Transverse colon (tissue), 4 donors: ENCODE measurements at regions not wholly inside any gene's neighbourhood (a gene's known extent, or its start where the extent isn't known, plus 50 kb on each side); places are given as distances from the start of the nearest gene placed in this dataset.

Experiments used
- DNase-seq: peaks from one replicate; pipeline ENCODE4 v3.0.0-alpha.2; 2019
- H3K27ac ChIP-seq, 4 donors: fragments of 200-600 bp; sonication (generic); 2 replicates each; pipeline ENCODE4 v1.5.1; 2016 to 2018; ENCODE audit warnings: inconsistent platforms in 4 of 4
- H3K27me3 ChIP-seq: fragments of 200-600 bp; sonication (generic); 2 replicates; pipeline ENCODE4 v1.5.1; 2017; ENCODE audit warnings: inconsistent platforms
- H3K36me3 ChIP-seq, 4 donors: fragments of 200-600 bp; sonication (generic); 2 replicates each; pipeline ENCODE4 v1.5.1; 2017 to 2019; ENCODE audit warnings: inconsistent platforms in 4 of 4
- H3K4me1 ChIP-seq, 4 donors: fragments of 200-600 bp; sonication (generic); 2 replicates each; pipeline ENCODE4 v1.5.1; 2017 to 2020; ENCODE audit warnings: inconsistent platforms in 4 of 4
- H3K4me3 ChIP-seq, 4 donors: fragments of 200-600 bp; sonication (generic); 1 replicate in 1 of 4; 2 replicates in 3 of 4; pipeline versions ENCODE4 v1.5.1 to v1.6.1; 2017 to 2019; ENCODE audit warnings: inconsistent platforms in 4 of 4
- H3K9me3 ChIP-seq, 2 donors: fragments of 200-600 bp; sonication (generic); 2 replicates each; pipeline ENCODE4 v1.5.1; 2017 to 2019; ENCODE audit warnings: inconsistent platforms in 2 of 2
- EP300 ChIP-seq: sonication (generic); formaldehyde crosslinking; IDR thresholded peaks from one replicate; pipeline ENCODE4 v1.6.1; 2017; ENCODE audit warnings: antibody characterized with exemption, low read depth
- POLR2A ChIP-seq: fragments of 450-650 bp; IDR thresholded peaks from one replicate; pipeline ENCODE4 v1.6.1; 2016; ENCODE audit warnings: antibody characterized with exemption, mild to moderate bottlenecking, moderate library complexity
- POLR2AphosphoS5 ChIP-seq, 3 donors: sonication (generic); formaldehyde crosslinking; IDR thresholded peaks; one replicate each; pipeline ENCODE4 v1.6.1; 2016; ENCODE audit warnings: antibody characterized with exemption in 3 of 3
- WGBS, 2 donors: methylation state at CpG; one replicate each; pipeline ENCODE4 v1.1.5; 2018; ENCODE audit warnings: low coverage in 1 of 2; 5-methylcytosine and 5-hydroxymethylcytosine counted together
- in situ Hi-C, 4 donors: fragments of 200-750 bp; cut with MboI; loops; one replicate each; pipeline versions ENCODE4 v1.15.0 to v1.15.1; 2017; ENCODE audit warnings: low sequenced_read_pairs in 3 of 4, low pct_ligation_motif_present in 1 of 4, low pct_unique_long_range_greater_than_20kb in 1 of 4
- intact Hi-C: fragments of 100-400 bp; cut with DNase I; formaldehyde crosslinking; loops from one replicate; pipeline ENCODE4 v1.15.1; 2023; ENCODE audit warnings: low total_unique reads
- TF ChIP-seq, protein P1 (sequence below), 5 experiments: fragments of 200-600 bp in 3 of 5; fragments of 450-650 bp in 2 of 5; sonication (generic) in 3 of 5; IDR thresholded peaks; 1 replicate in 2 of 5; 2 replicates in 3 of 5; pipeline ENCODE4 v1.5.1; 2016 to 2017; ENCODE audit warnings: antibody characterized with exemption in 5 of 5, inconsistent platforms in 3 of 5, mild to moderate bottlenecking in 2 of 5, moderate library complexity in 1 of 5

DNA sequence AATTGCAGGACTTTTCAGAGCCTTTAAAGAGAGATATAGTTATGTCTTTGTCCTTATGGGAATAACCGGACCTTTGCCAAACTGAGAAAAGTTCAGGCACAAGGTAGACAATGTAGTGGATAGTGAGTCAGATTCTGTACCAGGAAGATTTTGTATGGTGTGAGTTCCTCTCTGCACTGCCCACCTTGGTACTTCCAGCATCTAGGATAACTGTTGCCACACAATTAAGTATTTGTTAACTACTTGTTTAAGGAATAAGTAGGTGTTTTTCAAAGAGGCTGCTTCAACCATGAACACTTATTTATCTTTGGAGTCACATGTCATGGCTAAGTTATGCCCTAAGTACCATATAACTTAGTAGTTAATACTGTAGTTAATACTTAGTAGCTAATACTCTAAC is 131.8 kb upstream of the DOK5 start:
- no peak for TF ChIP-seq POLR2A
- TF ChIP-seq, protein P1, sequence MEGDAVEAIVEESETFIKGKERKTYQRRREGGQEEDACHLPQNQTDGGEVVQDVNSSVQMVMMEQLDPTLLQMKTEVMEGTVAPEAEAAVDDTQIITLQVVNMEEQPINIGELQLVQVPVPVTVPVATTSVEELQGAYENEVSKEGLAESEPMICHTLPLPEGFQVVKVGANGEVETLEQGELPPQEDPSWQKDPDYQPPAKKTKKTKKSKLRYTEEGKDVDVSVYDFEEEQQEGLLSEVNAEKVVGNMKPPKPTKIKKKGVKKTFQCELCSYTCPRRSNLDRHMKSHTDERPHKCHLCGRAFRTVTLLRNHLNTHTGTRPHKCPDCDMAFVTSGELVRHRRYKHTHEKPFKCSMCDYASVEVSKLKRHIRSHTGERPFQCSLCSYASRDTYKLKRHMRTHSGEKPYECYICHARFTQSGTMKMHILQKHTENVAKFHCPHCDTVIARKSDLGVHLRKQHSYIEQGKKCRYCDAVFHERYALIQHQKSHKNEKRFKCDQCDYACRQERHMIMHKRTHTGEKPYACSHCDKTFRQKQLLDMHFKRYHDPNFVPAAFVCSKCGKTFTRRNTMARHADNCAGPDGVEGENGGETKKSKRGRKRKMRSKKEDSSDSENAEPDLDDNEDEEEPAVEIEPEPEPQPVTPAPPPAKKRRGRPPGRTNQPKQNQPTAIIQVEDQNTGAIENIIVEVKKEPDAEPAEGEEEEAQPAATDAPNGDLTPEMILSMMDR (IDR thresholded peaks at IDR 0.05): no peak
- no peak for TF ChIP-seq POLR2AphosphoS5 (IDR thresholded peaks at IDR 0.05)
- no peak for TF ChIP-seq EP300
- H3K9me3 ChIP-seq: no peaks in the 10 kb centered on the region
- H3K4me3 ChIP-seq: no peak overlapping the region
- in situ Hi-C loops: no loop called here
- DNase-seq: no peak
- 96 to 100% methylated on average over 1 of the region's 1 CpG for WGBS, 2 donors
- intact Hi-C loops: loop anchor here (5.0 kb wide), 1 partner anchor 1421 kb away; no protein-coding TSS in a partner anchor
- H3K27me3 ChIP-seq: no peaks in the 10 kb centered on the region
- H3K4me1 ChIP-seq: peaks cover 0 to 14% (median 7%) of the 10 kb centered on the region in 4 donors
- no peaks in the 10 kb centered on the region for H3K36me3 ChIP-seq
- no peak overlapping the region for H3K27ac ChIP-seq

DNA sequence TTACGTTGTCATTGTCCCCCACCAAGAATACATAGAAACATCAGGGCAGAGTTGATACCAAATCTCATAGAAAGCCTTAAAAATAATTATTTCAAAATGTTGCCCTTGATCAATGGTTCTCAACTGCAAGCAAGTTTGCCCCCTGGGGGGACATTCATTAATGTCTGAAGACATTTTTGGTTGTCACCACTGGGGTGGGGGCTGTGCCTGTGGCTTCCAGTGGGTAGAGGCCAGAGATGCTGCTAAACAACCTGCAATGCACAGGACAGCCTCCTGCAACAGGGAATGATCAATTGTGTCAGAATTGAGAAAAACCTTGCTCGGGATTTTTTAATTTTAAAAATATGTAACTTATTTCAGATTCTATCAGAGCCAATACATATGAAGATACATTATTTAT is 130.6 kb upstream of the DOK5 start:
- DNase-seq: no peak
- in situ Hi-C loops: no loop called here
- TF ChIP-seq, protein P1 (IDR thresholded peaks at IDR 0.05): no peak
- no peak for TF ChIP-seq POLR2AphosphoS5 (IDR thresholded peaks at IDR 0.05)
- TF ChIP-seq EP300: no peak
- TF ChIP-seq POLR2A: no peak
- H3K9me3 ChIP-seq: no peaks in the 10 kb centered on the region
- WGBS, 2 donors: 50 to 86% methylated on average over 1 to 2 of the region's 2 CpGs
- no peaks in the 10 kb centered on the region for H3K36me3 ChIP-seq
- H3K4me3 ChIP-seq: no peak overlapping the region
- peaks cover 0 to 14% (median 7%) of the 10 kb centered on the region in 4 donors for H3K4me1 ChIP-seq
- no peaks in the 10 kb centered on the region for H3K27me3 ChIP-seq
- H3K27ac ChIP-seq: no peak overlapping the region
- intact Hi-C loops: loop anchor here (5.0 kb wide), 1 partner anchor 1423 kb away; no protein-coding TSS in a partner anchor

DNA sequence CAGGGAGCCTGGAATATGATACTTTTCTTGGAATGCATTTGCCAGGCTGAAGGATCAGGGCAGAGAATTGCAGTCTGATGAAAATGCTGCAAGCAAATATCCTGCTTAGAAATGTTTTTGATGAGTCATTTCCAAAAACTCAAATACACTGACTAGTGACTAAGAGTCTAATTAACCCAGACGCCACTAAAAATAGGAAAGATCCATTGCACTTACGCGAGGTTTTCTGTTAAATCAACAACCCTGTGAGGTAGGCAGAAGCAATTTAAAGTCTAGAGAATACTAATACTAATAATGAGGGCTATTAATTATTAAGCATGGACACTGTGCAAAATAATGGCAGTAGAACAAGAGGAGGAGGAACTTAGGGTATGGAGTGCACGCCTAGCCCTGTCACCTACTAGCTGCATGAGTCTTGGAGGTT is 130.1 kb upstream of the DOK5 start:
- in situ Hi-C loops (no loop called here), intact Hi-C loops (no loop called here)
- Histone ChIP-seq H3K36me3 (no peaks in the 10 kb centered on the region), H3K27ac (no peak overlapping the region), H3K4me1 (peaks cover 0 to 10% (median 5%) of the 10 kb centered on the region in 4 donors), H3K9me3 (no peaks in the 10 kb centered on the region), H3K4me3 (no peak overlapping the region), H3K27me3 (no peaks in the 10 kb centered on the region)
- WGBS, 2 donors: 6 to 56% methylated on average over 3 to 4 of the region's 4 CpGs
- no peak for DNase-seq
- TF ChIP-seq, protein P1 (IDR thresholded peaks at IDR 0.05): no peak
- TF ChIP-seq EP300 (no peak), POLR2A (no peak), POLR2AphosphoS5 (IDR thresholded peaks at IDR 0.05) (no peak)

DNA sequence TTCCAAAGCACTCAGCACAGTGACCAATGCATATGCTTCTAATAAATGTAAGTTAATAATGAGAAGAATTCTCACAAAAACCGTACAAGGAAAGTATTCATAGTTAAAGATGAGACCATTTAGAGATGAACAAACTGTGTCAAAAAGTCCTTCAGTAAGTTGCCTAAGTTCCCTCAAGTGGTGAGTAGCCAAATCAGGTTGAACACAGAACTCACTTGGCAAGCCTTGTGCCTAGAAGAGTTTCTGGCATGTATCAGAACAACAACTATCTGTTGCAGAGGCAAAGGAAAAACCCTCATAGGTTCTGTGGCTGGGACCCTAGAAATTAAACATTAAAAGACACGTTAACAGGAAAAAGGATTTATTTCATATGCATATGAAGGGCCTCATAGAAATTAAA is 129.6 kb upstream of the DOK5 start:
- no peaks in the 10 kb centered on the region for H3K36me3 ChIP-seq
- DNase-seq: no peak
- intact Hi-C loops (no loop called here), in situ Hi-C loops (no loop called here)
- H3K27ac ChIP-seq: no peak overlapping the region
- TF ChIP-seq, protein P1 (IDR thresholded peaks at IDR 0.05): no peak
- no peak for TF ChIP-seq EP300
- TF ChIP-seq POLR2A: no peak
- TF ChIP-seq POLR2AphosphoS5 (IDR thresholded peaks at IDR 0.05): no peak
- no peaks in the 10 kb centered on the region for H3K27me3 ChIP-seq
- H3K9me3 ChIP-seq: no peaks in the 10 kb centered on the region
- 40 to 49% methylated on average over 2 of the region's 2 CpGs for WGBS, 2 donors
- peaks cover 0 to 5% (median under 1%) of the 10 kb centered on the region in 4 donors for H3K4me1 ChIP-seq
- no peak overlapping the region for H3K4me3 ChIP-seq
